ENCODE measurements at regions not wholly inside any gene's neighbourhood (a gene's known extent, or its start where the extent isn't known, plus 50 kb on each side); places are given as distances from the start of the nearest gene placed in this dataset.
"Not testable (repeated sequence)": the region's sequence is repeated elsewhere in the genome, so short reads cannot be mapped to it uniquely, and the experiment has no call there.

- DNase-seq (ENCODE audit: low read depth) = no peak
Observed at GRCh38 chr5:163947848-163948666, 442.6 kb downstream of the MAT2B start.

GRCh38 chr5:163950248-163950647, 444.8 kb downstream of the MAT2B start:
- DNase-seq (ENCODE audit: low read depth) = no peak

DNA sequence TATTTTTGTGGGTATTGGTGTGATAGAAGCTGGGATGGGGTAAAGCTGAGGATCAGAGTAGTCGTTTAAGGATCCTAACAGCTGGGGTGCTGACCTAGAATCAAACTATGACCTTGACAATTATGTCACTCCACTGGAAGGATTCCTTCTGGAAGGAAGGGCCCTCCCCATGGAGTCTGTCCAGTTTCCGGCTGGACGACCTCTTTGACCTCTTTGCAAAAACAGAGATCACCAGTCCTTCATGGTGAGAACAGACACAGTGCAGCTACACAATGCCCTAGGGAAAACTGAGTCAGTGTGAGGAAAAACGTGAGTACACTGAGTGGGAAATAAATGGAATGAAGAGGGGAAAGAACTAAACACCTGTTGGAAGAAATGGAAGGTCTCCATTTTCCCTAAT, 445.6 kb downstream of the MAT2B start:
- DNase-seq (ENCODE audit: low read depth) = no peak

DNA sequence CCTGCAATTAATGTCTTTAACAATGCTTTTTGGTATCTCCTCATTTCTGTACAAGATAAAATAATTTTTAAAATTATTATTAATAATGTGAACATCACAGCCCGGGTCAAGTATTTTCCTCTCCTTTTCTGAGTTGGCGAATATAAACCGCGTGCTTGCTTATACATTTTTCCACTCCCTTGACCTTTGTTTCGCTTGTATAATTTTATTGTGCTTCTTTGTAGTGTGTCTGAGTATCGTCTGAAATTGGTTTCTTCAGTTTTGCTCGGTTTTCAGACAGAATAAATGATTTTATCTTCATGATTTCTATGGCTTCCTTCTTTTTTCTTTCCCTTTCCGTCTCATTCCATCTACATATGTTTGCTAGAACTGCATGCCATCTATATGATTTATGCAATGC, 448.5 kb downstream of the MAT2B start:
- DNase-seq (ENCODE audit: low read depth) = no peak

- DNase-seq (ENCODE audit: low read depth) = not testable (repeated sequence)
Observed at GRCh38 chr5:163961230-163961629, 455.8 kb downstream of the MAT2B start.

DNA sequence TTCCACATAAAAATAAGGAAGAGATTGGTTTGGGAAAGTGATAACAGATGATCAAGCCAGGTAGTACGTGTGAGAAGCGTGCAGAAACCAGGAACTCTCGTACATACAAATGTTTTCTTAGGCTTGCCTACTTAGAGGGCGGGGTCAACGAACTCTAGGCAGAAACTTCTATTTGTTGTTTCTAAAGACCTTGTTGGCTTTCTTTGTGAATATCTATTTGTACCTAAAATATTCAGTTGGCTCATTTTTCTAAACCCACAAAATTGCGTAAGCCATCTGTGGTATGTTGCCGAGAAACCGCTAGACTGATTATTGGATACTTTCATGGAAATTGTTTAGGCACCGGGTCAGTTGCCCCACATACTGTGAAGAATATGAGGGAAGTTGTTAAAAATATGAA, 458.5 kb downstream of the MAT2B start:
- no peak for DNase-seq (ENCODE audit: low read depth)

DNA sequence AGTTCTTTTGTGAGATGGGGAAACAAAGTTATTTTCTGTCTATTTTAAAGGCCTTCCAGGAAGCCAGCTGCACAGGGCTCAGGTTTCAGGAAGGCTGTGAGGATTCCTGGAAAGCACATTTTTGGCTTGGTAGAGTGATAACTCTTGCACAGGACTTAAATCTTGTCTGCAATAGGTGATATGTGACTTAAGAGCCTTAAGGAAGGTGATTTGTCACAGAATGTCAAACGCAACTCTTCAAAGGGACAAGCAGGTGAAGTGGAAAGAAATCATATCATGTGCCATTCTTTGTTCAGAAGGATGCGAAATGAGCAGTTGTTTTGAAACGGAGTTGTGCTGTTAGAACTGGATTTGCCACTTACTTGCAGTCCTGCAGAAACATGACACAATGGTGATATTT, 459.3 kb downstream of the MAT2B start:
- DNase-seq (ENCODE audit: low read depth) = no peak

GRCh38 chr5:163967268-163967667, 461.8 kb downstream of the MAT2B start:
- DNase-seq (ENCODE audit: low read depth) = no peak

- no peak for DNase-seq (ENCODE audit: low read depth)
Observed at GRCh38 chr5:163968651-163969050, 463.2 kb downstream of the MAT2B start.

DNA sequence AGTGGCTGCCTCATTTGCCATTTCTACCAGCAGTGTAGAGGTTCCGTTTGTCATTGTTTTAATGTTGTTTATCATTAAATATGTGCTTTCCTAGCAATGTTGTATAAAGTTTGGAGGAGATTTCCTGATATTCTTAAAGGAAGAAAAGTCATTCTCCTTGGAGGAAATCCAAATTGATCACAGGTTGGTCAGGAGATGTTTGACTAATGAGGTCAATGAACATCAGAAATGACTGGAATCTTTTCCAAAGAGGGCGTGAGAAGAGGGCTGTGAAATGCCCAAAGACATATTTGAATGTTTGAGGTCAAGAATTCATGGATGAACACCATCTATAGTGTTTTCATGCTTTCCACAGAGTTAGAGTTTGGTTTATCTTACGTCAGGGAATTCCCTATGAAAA, 471.3 kb downstream of the MAT2B start:
- DNase-seq (ENCODE audit: low read depth) = no peak

DNA sequence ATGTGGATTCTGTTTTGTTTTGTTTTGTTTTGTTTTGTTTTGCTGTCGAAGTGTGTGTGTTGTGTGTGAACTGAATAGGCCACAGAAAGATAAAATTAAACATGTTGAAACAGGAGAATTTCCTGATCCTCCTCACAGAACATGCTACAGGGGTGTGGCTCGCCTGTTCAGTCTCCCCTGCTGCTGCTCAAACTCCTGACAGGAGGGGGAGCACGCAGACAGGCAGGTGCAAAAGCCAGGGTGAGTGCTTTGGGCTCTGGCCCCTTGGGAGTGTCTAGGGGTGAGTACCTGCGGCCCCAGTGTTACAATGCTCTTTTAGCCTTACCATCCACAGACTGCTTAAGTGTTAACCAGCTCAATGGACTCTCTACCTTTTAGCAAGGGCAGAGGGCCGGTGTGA, 473.5 kb downstream of the MAT2B start:
- DNase-seq (ENCODE audit: low read depth) = no peak

DNA sequence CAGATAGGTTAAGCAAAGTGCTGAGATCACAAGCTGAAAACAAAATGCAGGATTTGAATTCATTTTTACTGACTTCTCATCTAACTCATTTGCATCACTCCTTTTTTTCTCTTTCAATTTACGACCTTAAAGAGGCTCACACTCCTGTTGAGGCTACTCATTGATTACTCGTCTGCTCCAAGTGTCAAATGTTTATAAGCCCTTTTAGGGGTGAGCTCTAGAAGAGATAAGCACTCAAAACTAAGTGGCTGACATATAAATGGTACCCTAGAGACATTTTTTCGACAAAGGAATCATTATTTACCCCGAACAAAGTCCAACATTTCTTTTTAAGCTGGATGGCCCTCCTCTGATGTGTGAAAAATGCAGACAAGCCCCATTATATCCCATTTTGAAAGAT, 483.1 kb downstream of the MAT2B start:
- no peak for DNase-seq (ENCODE audit: low read depth)

DNA sequence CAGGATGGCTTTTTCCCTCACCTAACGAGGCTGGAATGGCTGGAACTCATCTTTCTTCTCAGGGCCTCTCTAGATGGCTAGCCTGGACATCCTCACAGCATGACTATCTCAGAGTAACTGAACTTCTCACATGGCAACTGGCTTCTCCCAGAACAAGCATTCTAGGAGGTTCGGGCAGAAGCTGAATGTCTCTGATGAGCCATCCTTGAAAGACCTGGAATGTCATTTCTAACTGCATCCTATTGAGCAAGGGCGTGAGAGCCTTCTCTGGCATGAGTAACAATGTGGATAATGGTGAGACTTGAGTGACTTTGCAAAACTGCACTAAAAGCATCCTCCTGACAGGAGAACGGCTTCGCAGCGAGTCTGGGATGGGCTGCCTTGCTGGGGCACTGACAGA, 487.7 kb downstream of the MAT2B start:
- DNase-seq (ENCODE audit: low read depth) = no peak

GRCh38 chr5:163995206-163995605, 489.8 kb downstream of the MAT2B start:
- DNase-seq (ENCODE audit: low read depth) = no peak

GRCh38 chr5:163997965-163998364, 492.5 kb downstream of the MAT2B start:
- no peak for DNase-seq (ENCODE audit: low read depth)

GRCh38 chr5:164000241-164000640, 494.8 kb downstream of the MAT2B start:
- no peak for DNase-seq (ENCODE audit: low read depth)

- peak; percentile 2 for DNase-seq (ENCODE audit: low read depth)
Observed at GRCh38 chr5:164000819-164001218, 495.4 kb downstream of the MAT2B start.

DNA sequence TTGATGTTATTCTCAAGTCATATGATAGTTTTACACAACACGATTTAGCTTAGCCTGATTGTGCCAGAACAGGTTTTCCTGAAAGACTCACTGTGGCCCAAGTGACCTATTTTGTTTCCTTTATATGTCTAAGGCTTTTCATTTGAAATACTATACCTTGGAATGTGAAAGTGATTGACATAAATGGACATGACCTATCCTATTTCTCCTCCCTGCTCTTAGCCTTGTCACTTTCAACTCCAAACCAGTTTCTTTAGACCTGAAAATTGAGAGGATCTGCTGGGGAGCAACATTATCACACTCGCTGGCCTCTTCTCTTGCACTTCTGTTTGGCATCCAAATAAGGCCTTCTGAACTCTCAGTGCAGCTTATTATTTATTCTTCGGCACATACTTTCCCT, 496.8 kb downstream of the MAT2B start:
- DNase-seq (ENCODE audit: low read depth) = no peak

DNA sequence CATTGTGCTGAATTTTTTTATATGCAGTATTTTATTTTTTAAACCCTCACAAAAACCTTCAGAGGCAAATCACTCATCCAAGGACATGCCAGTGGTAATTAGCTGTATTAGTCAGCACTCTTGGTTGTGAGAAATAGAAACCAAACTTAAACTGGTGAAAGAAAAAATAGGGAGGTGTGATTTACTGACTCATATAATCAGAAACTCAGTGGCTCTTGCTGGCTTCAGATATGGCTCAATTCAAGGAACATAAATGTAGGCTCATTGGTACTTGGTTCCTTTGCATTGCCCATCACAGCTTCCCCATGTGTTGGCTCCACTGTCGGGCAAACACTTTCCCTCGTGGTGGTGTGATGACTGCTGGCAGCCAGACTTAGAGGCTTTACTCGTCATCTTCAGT, 497.2 kb downstream of the MAT2B start:
- DNase-seq (ENCODE audit: low read depth) = no peak

- no peak for DNase-seq (ENCODE audit: low read depth)
Observed at GRCh38 chr5:164005071-164005470, 499.7 kb downstream of the MAT2B start.

- no peak for DNase-seq (ENCODE audit: low read depth)
Observed at GRCh38 chr5:164007064-164007463, 501.6 kb downstream of the MAT2B start.

- DNase-seq (ENCODE audit: low read depth) = no peak
Observed at GRCh38 chr5:164009621-164010020, 504.2 kb downstream of the MAT2B start.

- no peak for DNase-seq (ENCODE audit: low read depth)
Observed at GRCh38 chr5:164010900-164011299, 505.5 kb downstream of the MAT2B start.

- no peak for DNase-seq (ENCODE audit: low read depth)
Observed at GRCh38 chr5:164012371-164012770, 507.0 kb downstream of the MAT2B start.
